GM21529 (cell line): ENCODE measurements at regions not wholly inside any gene's neighbourhood (a gene's known extent, or its start where the extent isn't known, plus 50 kb on each side); places are given as distances from the start of the nearest gene placed in this dataset.
"Not testable (repeated sequence)": the region's sequence is repeated elsewhere in the genome, so short reads cannot be mapped to it uniquely, and the experiment has no call there.

ENCODE experiments used
- ATAC-seq: cut with Tn5 transposase; IDR thresholded peaks from one replicate; pipeline ENCODE4 v1.9.1; 2021; ENCODE audit not compliant: unreplicated experiment

- ATAC-seq: no peak
These were observed 361.7 kb downstream of the ANAPC1 start for GRCh38 chr2:111522231-111522768.

- ATAC-seq: no peak
These were observed 361.0 kb downstream of the ANAPC1 start for GRCh38 chr2:111523009-111523408.

DNA sequence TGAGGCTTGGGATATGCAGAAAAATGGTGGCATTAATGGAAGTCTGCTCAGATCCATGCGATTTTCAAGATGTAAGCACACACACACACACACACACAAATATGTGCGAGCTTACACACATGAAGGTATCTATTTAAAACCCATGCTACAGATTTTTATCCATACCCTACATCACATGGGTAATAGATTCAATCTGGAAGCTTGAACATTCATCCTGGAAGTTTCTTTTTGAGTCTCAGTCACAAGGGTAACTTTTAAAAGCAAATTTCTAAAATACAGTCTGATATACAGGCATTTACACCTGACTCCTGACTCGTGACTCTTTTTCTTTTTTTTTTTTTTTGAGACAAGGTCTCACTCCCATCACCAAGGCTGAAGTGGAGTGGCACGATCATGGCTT lies 359.0 kb downstream of the ANAPC1 start:
- not testable (repeated sequence) for ATAC-seq

DNA sequence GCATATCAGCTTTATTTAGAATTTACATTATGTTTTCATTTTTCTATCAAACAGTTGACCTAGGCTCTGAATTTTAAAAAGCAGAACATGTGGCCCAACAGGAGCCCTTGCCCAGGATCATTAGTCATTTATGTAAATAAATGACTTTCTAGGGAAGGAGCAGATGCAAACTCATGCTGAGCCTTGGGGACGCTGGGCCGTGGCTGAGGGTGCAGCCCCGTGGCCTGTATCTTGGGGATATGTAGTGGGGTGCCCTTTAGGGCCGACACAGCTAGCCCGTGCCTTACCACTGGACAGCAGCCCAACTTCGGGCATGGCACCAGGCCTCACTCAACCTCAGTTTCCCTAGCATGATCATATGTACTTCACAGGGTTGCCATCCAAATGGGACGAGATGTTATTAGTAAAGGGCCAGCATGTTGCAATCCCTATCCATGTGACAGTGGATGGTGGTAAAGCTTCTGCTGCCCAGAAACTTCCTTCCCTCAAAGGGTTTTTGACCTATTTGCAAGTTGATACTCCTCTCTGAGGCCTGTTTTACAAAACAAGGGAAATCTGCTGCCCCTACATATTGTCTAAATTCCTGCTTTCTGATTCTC lies 357.9 kb downstream of the ANAPC1 start:
- ATAC-seq: not testable (repeated sequence)

- not testable (repeated sequence) for ATAC-seq
These were observed 356.1 kb downstream of the ANAPC1 start for GRCh38 chr2:111527707-111528400.

DNA sequence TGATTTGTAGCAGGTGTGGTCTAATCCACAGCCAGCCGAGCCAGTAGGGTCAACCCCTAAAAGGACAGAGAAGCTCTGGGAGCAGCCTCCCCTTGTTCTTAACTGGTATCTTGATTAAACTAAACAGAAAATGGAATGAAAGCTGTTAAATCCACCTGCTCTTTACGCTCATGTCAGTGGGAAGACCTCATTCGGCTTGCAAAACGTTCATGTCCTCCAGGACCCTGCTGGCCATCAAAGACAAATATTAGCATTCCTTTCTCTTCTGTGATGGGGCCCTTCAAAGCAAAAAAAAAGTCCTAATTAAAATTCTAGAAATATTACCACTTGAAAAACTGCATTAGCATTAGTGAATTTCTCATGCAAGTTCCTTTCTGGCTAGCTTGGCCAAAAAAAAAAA lies 355.0 kb downstream of the ANAPC1 start:
- not testable (repeated sequence) for ATAC-seq

- ATAC-seq: not testable (repeated sequence)
These were observed 353.6 kb downstream of the ANAPC1 start for GRCh38 chr2:111530239-111530965.

- not testable (repeated sequence) for ATAC-seq
These were observed 351.1 kb downstream of the ANAPC1 start for GRCh38 chr2:111532682-111533556.

DNA sequence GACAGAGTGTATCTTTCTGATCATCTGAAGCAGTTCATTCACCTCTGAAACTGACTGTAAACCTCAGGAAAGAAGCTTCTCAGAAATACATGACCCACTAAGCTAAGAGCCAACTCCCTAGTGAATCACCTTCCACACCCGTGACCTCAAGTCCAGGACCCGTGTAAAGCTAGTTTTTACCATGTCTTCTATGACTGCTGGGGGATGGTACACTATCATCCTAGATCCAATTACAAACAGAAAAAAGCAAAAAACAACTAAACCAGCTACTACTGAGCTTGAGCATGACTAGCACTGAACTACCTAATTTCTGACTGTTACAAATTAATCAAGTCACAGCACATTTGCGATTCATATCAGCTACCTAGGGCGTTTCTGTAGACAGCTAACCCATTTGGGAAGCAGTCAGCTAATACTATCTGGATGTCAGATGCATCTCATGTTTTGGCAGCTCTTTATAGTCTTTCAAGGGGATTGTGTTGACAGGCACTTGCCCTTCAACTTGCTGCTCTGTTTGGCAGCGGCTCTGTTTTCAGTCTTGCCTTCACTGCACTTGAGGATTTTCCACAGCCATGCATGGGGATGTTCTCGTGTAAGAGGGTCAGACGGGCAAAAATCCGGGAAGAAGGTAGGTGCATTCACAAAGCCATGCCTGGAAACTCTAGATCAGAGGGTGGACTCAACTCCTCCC lies 350.3 kb downstream of the ANAPC1 start:
- not testable (repeated sequence) for ATAC-seq

GRCh38 chr2:111534910-111535352 lies 349.1 kb downstream of the ANAPC1 start:
- no peak for ATAC-seq

- ATAC-seq: no peak
These were observed 348.6 kb downstream of the ANAPC1 start for GRCh38 chr2:111535404-111535803.

DNA sequence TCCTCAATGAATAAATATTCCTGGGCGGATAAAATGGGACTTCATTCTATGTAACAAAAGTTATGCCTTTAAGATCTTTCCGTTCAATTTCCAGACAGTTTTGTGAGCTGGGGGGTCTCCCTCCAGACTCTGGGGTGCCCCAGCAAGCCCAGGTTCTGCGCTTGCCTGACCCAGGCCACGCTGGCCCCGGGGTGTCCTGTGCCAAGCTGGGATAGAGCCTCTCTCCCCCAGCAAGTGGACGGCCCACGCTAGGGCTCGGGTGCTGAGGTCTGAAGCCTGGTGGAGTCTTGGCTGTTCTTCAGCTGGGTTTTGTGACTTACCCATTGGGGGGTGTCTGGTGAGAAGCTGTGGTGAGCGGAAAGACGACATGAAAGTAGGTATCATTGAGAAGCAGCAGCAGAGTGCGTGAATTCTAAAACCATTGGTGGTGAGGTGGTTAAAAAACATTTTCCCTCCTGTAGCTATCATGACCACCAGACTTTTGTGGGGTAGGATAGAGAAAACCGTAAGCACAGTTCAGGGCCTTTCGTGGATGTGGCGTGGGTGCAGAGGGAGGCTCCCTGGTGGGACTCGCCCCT lies 346.8 kb downstream of the ANAPC1 start:
- ATAC-seq: no peak

- ATAC-seq: not testable (repeated sequence)
These were observed 344.0 kb downstream of the ANAPC1 start for GRCh38 chr2:111539991-111540390.

- ATAC-seq: not testable (repeated sequence)
These were observed 341.7 kb downstream of the ANAPC1 start for GRCh38 chr2:111542120-111542774.

DNA sequence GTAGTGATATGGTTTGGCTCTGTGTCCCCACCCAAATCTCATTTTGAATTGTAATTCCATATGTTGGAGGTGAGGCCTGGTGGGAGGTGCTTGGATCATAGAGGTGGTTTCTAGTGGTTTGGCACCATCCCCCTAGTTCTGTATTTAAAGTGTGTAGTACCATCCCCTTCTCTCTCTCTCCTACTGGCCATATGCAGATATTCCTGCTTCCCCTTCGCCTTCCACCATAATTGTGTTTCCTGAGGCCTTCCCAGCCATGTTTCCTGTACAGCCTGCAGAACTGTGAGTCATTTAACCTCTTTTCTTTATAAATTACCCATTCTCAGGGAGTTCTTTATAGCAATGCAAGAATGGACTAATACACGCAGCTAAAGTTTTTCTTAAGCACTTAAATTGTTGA lies 340.0 kb downstream of the ANAPC1 start:
- ATAC-seq: not testable (repeated sequence)

- not testable (repeated sequence) for ATAC-seq
These were observed 338.1 kb downstream of the ANAPC1 start for GRCh38 chr2:111545723-111546431.

- not testable (repeated sequence) for ATAC-seq
These were observed 337.4 kb downstream of the ANAPC1 start for GRCh38 chr2:111546578-111546977.

- not testable (repeated sequence) for ATAC-seq
These were observed 334.8 kb downstream of the ANAPC1 start for GRCh38 chr2:111549174-111549573.
